Tibial nerve (tissue), 4 donors: ENCODE measurements at regions not wholly inside any gene's neighbourhood (a gene's known extent, or its start where the extent isn't known, plus 50 kb on each side); places are given as distances from the start of the nearest gene placed in this dataset.

Experiments used
- DNase-seq, 2 donors: peaks; one replicate each; pipeline ENCODE4 v3.0.0-alpha.2; 2019; ENCODE audit warnings: low spot score in 2 of 2
- H3K27ac ChIP-seq, 4 donors: fragments of 200-600 bp; sonication (generic) in 3 of 4; one replicate each; pipeline ENCODE4 v1.5.1; 2017 to 2019; ENCODE audit warnings: mild to moderate bottlenecking in 1 of 4
- H3K27me3 ChIP-seq, 2 donors: fragments of 200-600 bp; sonication (generic) in 1 of 2; one replicate each; pipeline versions ENCODE4 v1.5.1 to v1.6.0; 2017 to 2019
- H3K36me3 ChIP-seq, 3 donors: fragments of 200-600 bp; sonication (generic); one replicate each; pipeline ENCODE4 v1.5.1; 2018 to 2019
- H3K4me1 ChIP-seq, 4 donors: fragments of 200-600 bp; sonication (generic) in 3 of 4; one replicate each; pipeline ENCODE4 v1.5.1; 2017 to 2019
- H3K4me3 ChIP-seq, 4 donors: fragments of 200-600 bp; sonication (generic) in 3 of 4; one replicate each; pipeline ENCODE4 v1.5.1; 2017 to 2019; ENCODE audit warnings: mild to moderate bottlenecking in 1 of 4, moderate library complexity in 1 of 4
- H3K9me3 ChIP-seq, 4 donors: fragments of 200-600 bp; sonication (generic) in 3 of 4; one replicate each; pipeline ENCODE4 v1.5.1; 2017 to 2019
- CTCF ChIP-seq, 5 experiments: fragments of 200-600 bp in 3 of 5; fragments of 450-650 bp in 2 of 5; sonication (generic) in 3 of 5; IDR thresholded peaks; one replicate each; pipeline ENCODE4 v1.5.1; 2016 to 2019; ENCODE audit warnings: antibody characterized with exemption in 5 of 5, mild to moderate bottlenecking in 3 of 5, moderate library complexity in 2 of 5
- EP300 ChIP-seq, 2 donors: sonication (generic); formaldehyde crosslinking; IDR thresholded peaks; one replicate each; pipeline ENCODE4 v1.6.1; 2017; ENCODE audit warnings: antibody characterized with exemption in 2 of 2, mild to moderate bottlenecking in 1 of 2
- POLR2A ChIP-seq, 2 donors: fragments of 450-650 bp; IDR thresholded peaks; one replicate each; pipeline ENCODE4 v1.6.1; 2017; ENCODE audit warnings: antibody characterized with exemption in 2 of 2, mild to moderate bottlenecking in 2 of 2, moderate library complexity in 2 of 2
- WGBS, 2 donors: methylation state at CpG; one replicate each; pipeline ENCODE4 v1.1.5; 2018; 5-methylcytosine and 5-hydroxymethylcytosine counted together

- DNase-seq: no peak
- Histone ChIP-seq H3K27me3 (no peaks in the 10 kb centered on the region), H3K9me3 (no peaks in the 10 kb centered on the region), H3K36me3 (no peaks in the 10 kb centered on the region), H3K4me3 (no peak overlapping the region), H3K4me1 (no peaks in the 10 kb centered on the region), H3K27ac (no peak overlapping the region)
- no peak for TF ChIP-seq EP300 (IDR thresholded peaks at IDR 0.05)
- no peak for TF ChIP-seq POLR2A (IDR thresholded peaks at IDR 0.05)
- TF ChIP-seq CTCF (IDR thresholded peaks at IDR 0.05): no peak
- 54 to 59% methylated on average over 3 of the region's 3 CpGs for WGBS, 2 donors
These were observed 113.0 kb downstream of the KIF4B start for GRCh38 chr5:155126573-155126972.

- WGBS, 2 donors: 82 to 87% methylated on average over 5 of the region's 5 CpGs
- H3K27me3 ChIP-seq: no peaks in the 10 kb centered on the region
- no peak for TF ChIP-seq POLR2A (IDR thresholded peaks at IDR 0.05)
- no peak for TF ChIP-seq CTCF (IDR thresholded peaks at IDR 0.05)
- TF ChIP-seq EP300 (IDR thresholded peaks at IDR 0.05): no peak
These were observed 114.0 kb downstream of the KIF4B start for GRCh38 chr5:155127552-155127951.

GRCh38 chr5:155128786-155129512 lies 115.4 kb downstream of the KIF4B start:
- Histone ChIP-seq H3K9me3 (no peaks in the 10 kb centered on the region), H3K27ac (no peak overlapping the region), H3K27me3 (no peaks in the 10 kb centered on the region), H3K4me3 (no peak overlapping the region), H3K36me3 (no peaks in the 10 kb centered on the region), H3K4me1 (no peaks in the 10 kb centered on the region)
- 78 to 83% methylated on average over 7 of the region's 7 CpGs for WGBS, 2 donors
- TF ChIP-seq CTCF (IDR thresholded peaks at IDR 0.05): no peak
- TF ChIP-seq POLR2A (IDR thresholded peaks at IDR 0.05): no peak
- no peak for TF ChIP-seq EP300 (IDR thresholded peaks at IDR 0.05)
- no peak for DNase-seq

More at GRCh38 chr5:155127552-155127951, 114.0 kb downstream of the KIF4B start:
- Histone ChIP-seq H3K4me1 (no peaks in the 10 kb centered on the region), H3K36me3 (no peaks in the 10 kb centered on the region), H3K4me3 (no peak overlapping the region), H3K9me3 (no peaks in the 10 kb centered on the region), H3K27ac (no peak overlapping the region)
- DNase-seq: no peak

GRCh38 chr5:155129513-155129880 lies 115.9 kb downstream of the KIF4B start:
- no peaks in the 10 kb centered on the region for H3K27me3 ChIP-seq
- H3K4me1 ChIP-seq: no peaks in the 10 kb centered on the region
- no peak for DNase-seq
- no peak for TF ChIP-seq EP300 (IDR thresholded peaks at IDR 0.05)
- TF ChIP-seq POLR2A (IDR thresholded peaks at IDR 0.05): no peak
- no peak for TF ChIP-seq CTCF (IDR thresholded peaks at IDR 0.05)
- no peaks in the 10 kb centered on the region for H3K9me3 ChIP-seq
- no peak overlapping the region for H3K27ac ChIP-seq
- no peak overlapping the region for H3K4me3 ChIP-seq
- no peaks in the 10 kb centered on the region for H3K36me3 ChIP-seq

- DNase-seq: no peak
- Histone ChIP-seq H3K4me3 (no peak overlapping the region), H3K4me1 (no peaks in the 10 kb centered on the region), H3K9me3 (no peaks in the 10 kb centered on the region), H3K36me3 (no peaks in the 10 kb centered on the region), H3K27me3 (no peaks in the 10 kb centered on the region), H3K27ac (no peak overlapping the region)
- TF ChIP-seq EP300 (IDR thresholded peaks at IDR 0.05): no peak
- no peak for TF ChIP-seq CTCF (IDR thresholded peaks at IDR 0.05)
- TF ChIP-seq POLR2A (IDR thresholded peaks at IDR 0.05): no peak
These were observed 120.6 kb downstream of the KIF4B start for GRCh38 chr5:155134130-155134529.
